C4-2B (cell line): ENCODE measurements at regions not wholly inside any gene's neighbourhood (a gene's known extent, or its start where the extent isn't known, plus 50 kb on each side); places are given as distances from the start of the nearest gene placed in this dataset.

Source experiments
- ZFX ChIP-seq: fragments of 450-650 bp; IDR thresholded peaks from 2 replicates; pipeline ENCODE4 v1.6.1; 2017
- TF ChIP-seq, protein P1 (sequence below): fragments of 450-650 bp; conservative IDR thresholded peaks from 2 replicates; pipeline ENCODE4 v1.5.1; 2017; ENCODE audit warnings: mild to moderate bottlenecking

DNA sequence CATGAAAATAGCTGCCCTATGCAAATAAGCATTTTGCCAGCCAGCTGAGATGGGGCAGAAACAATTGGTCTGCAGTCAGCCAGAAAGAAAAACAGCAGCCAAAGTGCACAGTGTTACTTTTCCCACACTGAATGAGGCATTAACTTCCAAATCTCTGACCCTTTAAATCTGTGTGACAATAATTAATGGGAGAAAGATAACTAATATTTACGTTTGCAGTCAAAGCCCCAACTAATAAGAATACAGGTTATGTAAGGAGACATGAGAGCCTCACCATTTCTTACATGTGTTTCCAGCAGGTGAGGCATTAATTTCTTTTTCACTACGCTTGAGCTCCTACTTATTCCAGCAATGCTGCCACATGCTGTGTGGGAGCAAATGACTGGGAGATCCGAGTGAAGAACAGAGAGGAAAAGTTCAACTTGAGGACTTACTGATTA is 339.0 kb downstream of the SATB2 start:
- TF ChIP-seq, protein P1, sequence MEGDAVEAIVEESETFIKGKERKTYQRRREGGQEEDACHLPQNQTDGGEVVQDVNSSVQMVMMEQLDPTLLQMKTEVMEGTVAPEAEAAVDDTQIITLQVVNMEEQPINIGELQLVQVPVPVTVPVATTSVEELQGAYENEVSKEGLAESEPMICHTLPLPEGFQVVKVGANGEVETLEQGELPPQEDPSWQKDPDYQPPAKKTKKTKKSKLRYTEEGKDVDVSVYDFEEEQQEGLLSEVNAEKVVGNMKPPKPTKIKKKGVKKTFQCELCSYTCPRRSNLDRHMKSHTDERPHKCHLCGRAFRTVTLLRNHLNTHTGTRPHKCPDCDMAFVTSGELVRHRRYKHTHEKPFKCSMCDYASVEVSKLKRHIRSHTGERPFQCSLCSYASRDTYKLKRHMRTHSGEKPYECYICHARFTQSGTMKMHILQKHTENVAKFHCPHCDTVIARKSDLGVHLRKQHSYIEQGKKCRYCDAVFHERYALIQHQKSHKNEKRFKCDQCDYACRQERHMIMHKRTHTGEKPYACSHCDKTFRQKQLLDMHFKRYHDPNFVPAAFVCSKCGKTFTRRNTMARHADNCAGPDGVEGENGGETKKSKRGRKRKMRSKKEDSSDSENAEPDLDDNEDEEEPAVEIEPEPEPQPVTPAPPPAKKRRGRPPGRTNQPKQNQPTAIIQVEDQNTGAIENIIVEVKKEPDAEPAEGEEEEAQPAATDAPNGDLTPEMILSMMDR = no peak
- no peak for TF ChIP-seq ZFX
